Panc1 (cell line): ENCODE measurements at regions not wholly inside any gene's neighbourhood (a gene's known extent, or its start where the extent isn't known, plus 50 kb on each side); places are given as distances from the start of the nearest gene placed in this dataset.

Experiments used
- ATAC-seq: fragments of 200-7000 bp; cut with Tn5 transposase; 2 replicates; pipeline ENCODE4 v1.9.1; 2020; ENCODE audit warnings: mild to moderate bottlenecking, moderate library complexity
- BruUV-seq: library from RNA; stranded (reverse); fragments of 400-500 nt; replicated peaks from 2 replicates; lab custom pipeline; 2021; lab: Mats Ljungman, UMichigan
- CTCF ChIA-PET: fragments of 300-600 bp; sonication (Branson Sonifier 250); formaldehyde crosslinking; loops from one replicate; lab custom pipeline; 2022; ENCODE audit warnings: antibody characterized with exemption; lab: Charles Lee
- POLR2A ChIA-PET: fragments of 300-600 bp; sonication (Branson Sonifier 250); formaldehyde crosslinking; loops from one replicate; lab custom pipeline; 2022; ENCODE audit warnings: antibody characterized with exemption; lab: Charles Lee
- DNase-seq: peaks from one replicate; pipeline ENCODE4 v3.0.0-alpha.2; 2010; ENCODE audit warnings: low read depth, low spot score
- H3K27ac ChIP-seq: 2 replicates; pipeline ENCODE4 v1.5.1; 2011; ENCODE audit warnings: mild to moderate bottlenecking, low read length, inconsistent platforms
- H3K27me3 ChIP-seq: fragments of 200-500 bp; sonication (Bioruptor generic); 2 replicates; pipeline ENCODE4 v1.6.0; 2014; ENCODE audit warnings: low read length, inconsistent platforms; ENCODE audit not compliant: control insufficient read depth, insufficient read depth
- H3K36me3 ChIP-seq: fragments of 200-500 bp; sonication (Bioruptor generic); 2 replicates; pipeline ENCODE4 v1.5.1; 2014; ENCODE audit warnings: inconsistent platforms, mild to moderate bottlenecking, low read length, moderate library complexity; ENCODE audit not compliant: control insufficient read depth, insufficient read depth
- H3K4me1 ChIP-seq: 2 replicates; pipeline ENCODE4 v1.5.1; 2011; ENCODE audit warnings: inconsistent platforms, mild to moderate bottlenecking, low read length, moderate library complexity; ENCODE audit not compliant: control insufficient read depth, insufficient read depth
- H3K4me3 ChIP-seq, 2 experiments: 2 replicates each; pipeline ENCODE4 v1.5.1; 2011 to 2012; ENCODE audit warnings: low read depth in 2 of 2, low read length in 2 of 2, mild to moderate bottlenecking in 2 of 2, inconsistent platforms in 1 of 2, moderate library complexity in 1 of 2
- H3K9me3 ChIP-seq: fragments of 200-500 bp; sonication (Bioruptor generic); 2 replicates; pipeline ENCODE4 v1.5.1; 2014; ENCODE audit warnings: low read depth, mild to moderate bottlenecking, inconsistent platforms, low read length, moderate library complexity; ENCODE audit not compliant: control insufficient read depth, insufficient read depth
- POLR2AphosphoS5 ChIP-seq: IDR thresholded peaks from 2 replicates; pipeline ENCODE4 v1.6.1; 2012; ENCODE audit warnings: mild to moderate bottlenecking, low read depth, low read length, moderate library complexity
- SIN3A ChIP-seq: IDR thresholded peaks from 2 replicates; pipeline ENCODE4 v1.6.1; 2012; ENCODE audit warnings: low read depth, mild to moderate bottlenecking, low read length, moderate library complexity, borderline replicate concordance; ENCODE audit not compliant: insufficient read depth
- TCF7L2 ChIP-seq: IDR thresholded peaks from 2 replicates; pipeline ENCODE4 v1.6.1; 2011; ENCODE audit warnings: mild to moderate bottlenecking, low read depth, low read length, inconsistent platforms
- in situ Hi-C: cut with HindIII; loops from 2 replicates; pipeline ENCODE4 v1.10.0; 2016; ENCODE audit warnings: low sequenced_read_pairs, low pct_unique_long_range_greater_than_20kb
- intact Hi-C: fragments of 100-400 bp; cut with micrococcal nuclease; formaldehyde crosslinking; loops from one replicate; pipeline ENCODE4 v1.10.0; 2022; ENCODE audit not compliant: unreplicated experiment
- TF ChIP-seq, protein P1 (sequence below): fragments of 450-650 bp; IDR thresholded peaks from 2 replicates; pipeline ENCODE4 v1.5.1; 2017; ENCODE audit warnings: mild to moderate bottlenecking
- TF ChIP-seq, protein P2 (sequence below), 2 experiments: IDR thresholded peaks; 2 replicates each; pipeline ENCODE4 v1.6.1; 2011 to 2012; ENCODE audit warnings: low read depth in 2 of 2, control low read depth in 1 of 2, low read length in 1 of 2, mild to moderate bottlenecking in 1 of 2, moderate library complexity in 1 of 2; ENCODE audit not compliant: insufficient read depth in 1 of 2

DNA sequence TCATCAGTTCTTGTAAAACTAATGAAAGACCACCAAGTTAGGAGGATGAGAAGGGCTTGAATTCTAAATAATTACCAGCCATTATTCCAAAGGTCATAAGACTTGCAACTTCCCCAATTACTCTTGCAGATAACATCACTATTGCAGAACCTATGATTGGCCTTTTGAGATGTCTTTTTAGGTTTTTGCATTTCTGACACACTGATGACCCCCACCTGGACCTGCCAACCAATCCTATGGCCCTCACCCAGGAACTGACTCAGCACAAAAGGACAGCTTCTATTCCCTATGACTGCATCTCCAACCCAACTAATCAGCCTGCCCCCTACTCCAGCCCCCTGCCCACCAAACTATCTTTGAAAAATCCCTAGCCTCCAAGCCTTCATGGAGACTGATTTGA, 111.5 kb upstream of the COPS8 start:
- DNase-seq (no peak), ATAC-seq (no peak)
- POLR2A ChIA-PET: no interaction called here
- Histone ChIP-seq H3K27ac (no peak overlapping the region), H3K27me3 (peaks cover 15% of the 10 kb centered on the region), H3K4me1 (no peaks in the 10 kb centered on the region), H3K4me3 (no peak overlapping the region), H3K9me3 (no peaks in the 10 kb centered on the region), H3K36me3 (no peaks in the 10 kb centered on the region)
- in situ Hi-C loops: no loop called here
- CTCF ChIA-PET: no interaction called here
- TF ChIP-seq, protein P1, sequence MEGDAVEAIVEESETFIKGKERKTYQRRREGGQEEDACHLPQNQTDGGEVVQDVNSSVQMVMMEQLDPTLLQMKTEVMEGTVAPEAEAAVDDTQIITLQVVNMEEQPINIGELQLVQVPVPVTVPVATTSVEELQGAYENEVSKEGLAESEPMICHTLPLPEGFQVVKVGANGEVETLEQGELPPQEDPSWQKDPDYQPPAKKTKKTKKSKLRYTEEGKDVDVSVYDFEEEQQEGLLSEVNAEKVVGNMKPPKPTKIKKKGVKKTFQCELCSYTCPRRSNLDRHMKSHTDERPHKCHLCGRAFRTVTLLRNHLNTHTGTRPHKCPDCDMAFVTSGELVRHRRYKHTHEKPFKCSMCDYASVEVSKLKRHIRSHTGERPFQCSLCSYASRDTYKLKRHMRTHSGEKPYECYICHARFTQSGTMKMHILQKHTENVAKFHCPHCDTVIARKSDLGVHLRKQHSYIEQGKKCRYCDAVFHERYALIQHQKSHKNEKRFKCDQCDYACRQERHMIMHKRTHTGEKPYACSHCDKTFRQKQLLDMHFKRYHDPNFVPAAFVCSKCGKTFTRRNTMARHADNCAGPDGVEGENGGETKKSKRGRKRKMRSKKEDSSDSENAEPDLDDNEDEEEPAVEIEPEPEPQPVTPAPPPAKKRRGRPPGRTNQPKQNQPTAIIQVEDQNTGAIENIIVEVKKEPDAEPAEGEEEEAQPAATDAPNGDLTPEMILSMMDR: no peak
- TF ChIP-seq TCF7L2 (no peak), POLR2AphosphoS5 (no peak), SIN3A (no peak)
- TF ChIP-seq, protein P2, sequence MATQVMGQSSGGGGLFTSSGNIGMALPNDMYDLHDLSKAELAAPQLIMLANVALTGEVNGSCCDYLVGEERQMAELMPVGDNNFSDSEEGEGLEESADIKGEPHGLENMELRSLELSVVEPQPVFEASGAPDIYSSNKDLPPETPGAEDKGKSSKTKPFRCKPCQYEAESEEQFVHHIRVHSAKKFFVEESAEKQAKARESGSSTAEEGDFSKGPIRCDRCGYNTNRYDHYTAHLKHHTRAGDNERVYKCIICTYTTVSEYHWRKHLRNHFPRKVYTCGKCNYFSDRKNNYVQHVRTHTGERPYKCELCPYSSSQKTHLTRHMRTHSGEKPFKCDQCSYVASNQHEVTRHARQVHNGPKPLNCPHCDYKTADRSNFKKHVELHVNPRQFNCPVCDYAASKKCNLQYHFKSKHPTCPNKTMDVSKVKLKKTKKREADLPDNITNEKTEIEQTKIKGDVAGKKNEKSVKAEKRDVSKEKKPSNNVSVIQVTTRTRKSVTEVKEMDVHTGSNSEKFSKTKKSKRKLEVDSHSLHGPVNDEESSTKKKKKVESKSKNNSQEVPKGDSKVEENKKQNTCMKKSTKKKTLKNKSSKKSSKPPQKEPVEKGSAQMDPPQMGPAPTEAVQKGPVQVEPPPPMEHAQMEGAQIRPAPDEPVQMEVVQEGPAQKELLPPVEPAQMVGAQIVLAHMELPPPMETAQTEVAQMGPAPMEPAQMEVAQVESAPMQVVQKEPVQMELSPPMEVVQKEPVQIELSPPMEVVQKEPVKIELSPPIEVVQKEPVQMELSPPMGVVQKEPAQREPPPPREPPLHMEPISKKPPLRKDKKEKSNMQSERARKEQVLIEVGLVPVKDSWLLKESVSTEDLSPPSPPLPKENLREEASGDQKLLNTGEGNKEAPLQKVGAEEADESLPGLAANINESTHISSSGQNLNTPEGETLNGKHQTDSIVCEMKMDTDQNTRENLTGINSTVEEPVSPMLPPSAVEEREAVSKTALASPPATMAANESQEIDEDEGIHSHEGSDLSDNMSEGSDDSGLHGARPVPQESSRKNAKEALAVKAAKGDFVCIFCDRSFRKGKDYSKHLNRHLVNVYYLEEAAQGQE (IDR thresholded peaks at IDR 0.05; ENCODE audit: insufficient read depth in 1 of 2, low read depth in 2 of 2, low read length in 1 of 2): no peak
- intact Hi-C loops: no loop called here
- no TSS peak for BruUV-seq

GRCh38 chr2:236974752-236975151, 110.9 kb upstream of the COPS8 start:
- BruUV-seq: no TSS peak

More at GRCh38 chr2:236974752-236975151, 110.9 kb upstream of the COPS8 start:
- Histone ChIP-seq H3K4me1 (no peaks in the 10 kb centered on the region), H3K9me3 (no peaks in the 10 kb centered on the region), H3K27ac (no peak overlapping the region), H3K27me3 (peaks cover 15% of the 10 kb centered on the region), H3K36me3 (no peaks in the 10 kb centered on the region), H3K4me3 (no peak overlapping the region)
- no peak for TF ChIP-seq TCF7L2
- TF ChIP-seq, protein P2 (IDR thresholded peaks at IDR 0.05; ENCODE audit: insufficient read depth in 1 of 2, low read depth in 2 of 2, low read length in 1 of 2): no peak
- TF ChIP-seq, protein P1: no peak
- TF ChIP-seq POLR2AphosphoS5: no peak
- no peak for TF ChIP-seq SIN3A
- in situ Hi-C loops (no loop called here), intact Hi-C loops (no loop called here)
- no peak for DNase-seq
- POLR2A ChIA-PET: no interaction called here
- no peak for ATAC-seq
- CTCF ChIA-PET: no interaction called here
